Fibroblast of lung (primary cell): ENCODE measurements at regions not wholly inside any gene's neighbourhood (a gene's known extent, or its start where the extent isn't known, plus 50 kb on each side); places are given as distances from the start of the nearest gene placed in this dataset.

ENCODE experiments used
- DNase-seq, 2 donors: peaks; one replicate each; pipeline versions ENCODE4 v3.0.0 to v3.0.0-alpha.2; 2010; ENCODE audit warnings: low read depth in 2 of 2
- H2AFZ ChIP-seq: 2 replicates; pipeline ENCODE4 v1.5.1; 2012; ENCODE audit warnings: low read length, control low read depth, inconsistent platforms
- H3K27ac ChIP-seq: 2 replicates; pipeline ENCODE4 v1.5.1; 2011; ENCODE audit warnings: low read length, control low read depth; ENCODE audit not compliant: insufficient read depth
- H3K27me3 ChIP-seq: 2 replicates; pipeline ENCODE4 v1.5.1; 2011; ENCODE audit warnings: mild to moderate bottlenecking, low read length; ENCODE audit not compliant: control insufficient read depth, insufficient read depth
- H3K36me3 ChIP-seq: 2 replicates; pipeline ENCODE4 v1.5.1; 2011; ENCODE audit warnings: low read length; ENCODE audit not compliant: control insufficient read depth, insufficient read depth
- H3K4me1 ChIP-seq: 2 replicates; pipeline ENCODE4 v1.5.1; 2011; ENCODE audit warnings: low read length; ENCODE audit not compliant: control insufficient read depth, insufficient read depth; ENCODE audit errors: extremely low read depth
- H3K4me2 ChIP-seq: 2 replicates; pipeline ENCODE4 v1.5.1; 2011; ENCODE audit warnings: low read length, control low read depth; ENCODE audit not compliant: insufficient read depth; ENCODE audit errors: extremely low read depth
- H3K4me3 ChIP-seq, 4 experiments: fragments of 200-600 bp in 1 of 4; sonication (generic) in 1 of 4; replicated peaks in 1 of 4; 2 replicates each; pipeline ENCODE4 v1.5.1; 2011 to 2016; ENCODE audit warnings: low read length in 4 of 4, low read depth in 3 of 4, mild to moderate bottlenecking in 3 of 4, control low read depth in 2 of 4, inconsistent platforms in 1 of 4, mixed read lengths in 1 of 4; ENCODE audit not compliant: insufficient read depth in 1 of 4; ENCODE audit errors: control extremely low read depth in 1 of 4
- H3K79me2 ChIP-seq: 2 replicates; pipeline ENCODE4 v1.5.1; 2012; ENCODE audit warnings: mild to moderate bottlenecking, low read length, inconsistent platforms; ENCODE audit not compliant: control insufficient read depth, insufficient read depth
- H3K9ac ChIP-seq: 2 replicates; pipeline ENCODE4 v1.5.1; 2011; ENCODE audit warnings: mild to moderate bottlenecking, low read length, control low read depth; ENCODE audit not compliant: insufficient read depth
- H3K9me3 ChIP-seq: 2 replicates; pipeline ENCODE4 v1.5.1; 2012; ENCODE audit warnings: low read depth, low read length; ENCODE audit not compliant: control insufficient read depth, insufficient read depth
- H4K20me1 ChIP-seq: 2 replicates; pipeline ENCODE4 v1.5.1; 2011; ENCODE audit warnings: low read length; ENCODE audit not compliant: control insufficient read depth, insufficient read depth; ENCODE audit errors: extremely low read depth
- EZH2 ChIP-seq: IDR thresholded peaks from 2 replicates; pipeline ENCODE4 v1.5.1; 2012; ENCODE audit warnings: low read length, control low read depth, mild to moderate bottlenecking; ENCODE audit errors: missing control alignments
- TF ChIP-seq, protein P1 (sequence below), 2 donors: IDR thresholded peaks in 1 of 2; conservative IDR thresholded peaks in 1 of 2; 1 replicate in 1 of 2; 2 replicates in 1 of 2; pipeline ENCODE4 v1.5.1; 2011 to 2012; ENCODE audit warnings: low read length in 2 of 2, control low read depth in 1 of 2, inconsistent platforms in 1 of 2, low read depth in 1 of 2, mild to moderate bottlenecking in 1 of 2

DNA sequence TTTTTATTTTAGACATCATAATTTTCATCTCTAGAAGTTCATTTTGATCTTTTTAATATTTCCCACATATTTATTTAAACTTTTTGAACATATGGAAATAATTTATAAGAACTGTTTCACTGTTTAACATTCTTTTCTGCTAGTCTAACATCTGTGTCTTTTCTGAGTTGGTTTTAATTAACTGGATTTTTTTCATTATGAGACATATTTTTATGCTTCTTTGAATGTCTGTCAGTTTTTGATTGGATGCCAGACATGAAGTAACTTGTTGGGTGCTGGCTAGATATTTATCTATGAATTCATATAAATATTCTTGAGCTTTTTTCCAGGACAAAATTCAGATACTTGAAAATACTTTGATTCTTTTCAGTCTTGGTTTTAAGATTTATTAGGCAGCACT lies 317.8 kb upstream of the NCAM1 start:
- no peaks in the 10 kb centered on the region for H3K36me3 ChIP-seq
- DNase-seq = no peak
- H3K79me2 ChIP-seq = no peaks in the 10 kb centered on the region
- H3K4me1 ChIP-seq = no peaks in the 10 kb centered on the region
- no peaks in the 10 kb centered on the region for H3K27me3 ChIP-seq
- H3K4me3 ChIP-seq = no peak overlapping the region
- H3K27ac ChIP-seq = no peak overlapping the region
- no peaks in the 10 kb centered on the region for H4K20me1 ChIP-seq
- TF ChIP-seq EZH2 = no peak
- TF ChIP-seq, protein P1, sequence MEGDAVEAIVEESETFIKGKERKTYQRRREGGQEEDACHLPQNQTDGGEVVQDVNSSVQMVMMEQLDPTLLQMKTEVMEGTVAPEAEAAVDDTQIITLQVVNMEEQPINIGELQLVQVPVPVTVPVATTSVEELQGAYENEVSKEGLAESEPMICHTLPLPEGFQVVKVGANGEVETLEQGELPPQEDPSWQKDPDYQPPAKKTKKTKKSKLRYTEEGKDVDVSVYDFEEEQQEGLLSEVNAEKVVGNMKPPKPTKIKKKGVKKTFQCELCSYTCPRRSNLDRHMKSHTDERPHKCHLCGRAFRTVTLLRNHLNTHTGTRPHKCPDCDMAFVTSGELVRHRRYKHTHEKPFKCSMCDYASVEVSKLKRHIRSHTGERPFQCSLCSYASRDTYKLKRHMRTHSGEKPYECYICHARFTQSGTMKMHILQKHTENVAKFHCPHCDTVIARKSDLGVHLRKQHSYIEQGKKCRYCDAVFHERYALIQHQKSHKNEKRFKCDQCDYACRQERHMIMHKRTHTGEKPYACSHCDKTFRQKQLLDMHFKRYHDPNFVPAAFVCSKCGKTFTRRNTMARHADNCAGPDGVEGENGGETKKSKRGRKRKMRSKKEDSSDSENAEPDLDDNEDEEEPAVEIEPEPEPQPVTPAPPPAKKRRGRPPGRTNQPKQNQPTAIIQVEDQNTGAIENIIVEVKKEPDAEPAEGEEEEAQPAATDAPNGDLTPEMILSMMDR (conservative IDR thresholded peaks at IDR 0.05 in 1 of 2, IDR thresholded peaks at IDR 0.05 in 1 of 2; ENCODE audit: low read depth in 1 of 2, low read length in 2 of 2) = no peak
- H3K4me2 ChIP-seq = no peak overlapping the region
- H3K9ac ChIP-seq = no peak overlapping the region
- no peak overlapping the region for H2AFZ ChIP-seq
- no peaks in the 10 kb centered on the region for H3K9me3 ChIP-seq

DNA sequence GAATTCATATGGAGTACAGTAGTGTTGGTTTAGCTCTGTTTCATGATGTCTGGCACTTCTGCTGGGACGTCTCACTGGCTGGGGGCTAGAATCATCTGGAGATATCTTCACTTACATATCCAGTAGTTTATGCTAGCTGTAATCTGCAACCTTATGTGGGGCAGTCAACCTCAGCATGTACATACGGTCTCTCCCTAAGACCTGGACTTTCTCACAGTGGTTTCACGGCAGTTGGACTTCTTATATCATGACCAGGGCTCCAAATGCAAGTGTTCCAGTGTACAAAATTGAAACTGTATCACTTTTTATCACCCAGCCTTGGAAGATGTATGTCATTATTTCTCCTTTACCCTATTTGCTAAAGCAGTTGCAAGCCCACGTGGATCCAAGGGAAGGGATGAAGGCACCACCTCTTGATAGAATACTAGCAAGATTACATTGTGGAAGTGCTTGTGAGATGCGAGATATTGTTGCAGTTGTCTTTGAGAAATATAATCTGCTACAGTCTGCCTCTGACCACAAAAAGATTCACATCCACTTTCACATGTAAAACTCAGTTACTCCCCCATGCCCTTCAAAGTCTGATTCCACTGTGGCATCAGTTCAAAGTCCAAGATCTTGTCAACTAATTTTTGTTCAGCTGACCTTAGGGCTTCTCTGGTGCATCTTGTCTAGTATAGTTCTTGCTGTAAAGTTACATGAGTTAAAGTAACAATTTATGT lies 316.6 kb upstream of the NCAM1 start:
- no peak for TF ChIP-seq EZH2
- TF ChIP-seq, protein P1 (conservative IDR thresholded peaks at IDR 0.05 in 1 of 2, IDR thresholded peaks at IDR 0.05 in 1 of 2; ENCODE audit: low read depth in 1 of 2, low read length in 2 of 2) = no peak
- no peak for DNase-seq
- no peak overlapping the region for H3K4me2 ChIP-seq
- H4K20me1 ChIP-seq = no peaks in the 10 kb centered on the region
- no peaks in the 10 kb centered on the region for H3K4me1 ChIP-seq
- H3K9me3 ChIP-seq = no peaks in the 10 kb centered on the region
- no peaks in the 10 kb centered on the region for H3K36me3 ChIP-seq
- no peak overlapping the region for H3K4me3 ChIP-seq
- no peak overlapping the region for H3K27ac ChIP-seq
- no peak overlapping the region for H2AFZ ChIP-seq
- H3K27me3 ChIP-seq = no peaks in the 10 kb centered on the region
- H3K9ac ChIP-seq = no peak overlapping the region
- H3K79me2 ChIP-seq = no peaks in the 10 kb centered on the region

DNA sequence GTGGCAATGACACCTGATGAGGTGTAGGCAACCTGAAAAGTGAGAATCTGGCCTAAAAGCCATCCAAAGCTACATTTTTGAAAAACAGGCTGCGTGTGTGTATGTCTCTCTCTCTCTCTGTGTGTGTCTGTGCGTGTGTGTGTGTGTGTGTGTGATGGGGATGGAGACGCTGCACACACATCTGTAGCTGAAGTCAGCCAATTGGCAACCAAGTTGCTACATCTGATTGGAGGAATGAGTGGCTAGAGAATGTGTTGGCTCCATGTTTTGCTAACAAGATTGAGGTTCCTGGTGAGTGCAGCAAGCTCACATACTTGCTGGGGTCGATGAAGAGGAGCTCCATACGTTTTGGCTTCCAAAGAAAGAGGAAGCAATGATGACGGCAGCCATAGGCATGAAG lies 311.4 kb upstream of the NCAM1 start:
- Histone ChIP-seq H3K9me3 (no peaks in the 10 kb centered on the region), H3K27ac (no peak overlapping the region), H3K4me2 (no peak overlapping the region), H3K79me2 (no peaks in the 10 kb centered on the region), H3K27me3 (no peaks in the 10 kb centered on the region), H3K9ac (no peak overlapping the region), H3K4me1 (no peaks in the 10 kb centered on the region), H2AFZ (no peak overlapping the region), H4K20me1 (no peaks in the 10 kb centered on the region), H3K36me3 (no peaks in the 10 kb centered on the region), H3K4me3 (no peak overlapping the region)
- no peak for DNase-seq
- TF ChIP-seq EZH2 = no peak
